ENCODE measurements at regions not wholly inside any gene's neighbourhood (a gene's known extent, or its start where the extent isn't known, plus 50 kb on each side); places are given as distances from the start of the nearest gene placed in this dataset.
"Not testable (repeated sequence)": the region's sequence is repeated elsewhere in the genome, so short reads cannot be mapped to it uniquely, and the experiment has no call there.

- in situ Hi-C loops (cut with HindIII; ENCODE audit: low pct_unique_long_range_greater_than_20kb, low sequenced_read_pairs); DNase-seq (ENCODE audit: low read depth, low spot score): not testable (repeated sequence)
These were observed 874.1 kb downstream of the RAPGEF2 start for GRCh38 chr4:159976871-159977482.

DNA sequence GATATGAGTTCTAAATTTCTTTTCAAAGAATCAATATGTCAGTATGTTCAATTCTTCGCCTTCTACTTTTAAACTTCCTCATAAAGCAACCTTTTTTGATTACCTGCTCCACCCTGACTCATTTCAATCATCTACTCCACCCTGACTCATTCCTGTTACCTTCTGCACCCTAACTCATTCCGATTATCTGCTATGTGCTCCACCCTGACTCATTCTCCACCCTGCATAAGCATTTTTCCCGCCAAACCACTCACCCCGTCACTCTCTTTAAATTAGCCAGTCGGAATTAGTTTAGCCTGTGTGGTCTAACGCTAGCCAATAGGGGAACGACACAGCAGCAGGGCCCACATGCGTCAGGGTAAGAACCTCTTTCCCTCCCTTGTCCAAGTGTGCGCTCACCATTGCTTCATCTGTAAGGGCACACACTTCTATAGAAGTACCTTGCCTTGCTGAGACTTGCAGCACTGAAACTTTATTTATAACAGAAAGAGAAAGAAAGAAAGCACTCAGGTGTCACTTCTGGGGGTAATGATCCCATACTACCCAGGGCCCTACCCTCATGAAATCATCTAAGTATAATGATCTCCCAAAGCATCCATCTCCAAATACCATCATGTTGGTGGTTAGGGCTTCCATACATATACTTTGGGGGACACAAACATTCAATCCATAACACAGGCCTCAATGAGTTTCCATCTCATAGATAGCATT, 875.2 kb downstream of the RAPGEF2 start:
- no peak for DNase-seq (ENCODE audit: low read depth, low spot score)
- in situ Hi-C loops (cut with HindIII; ENCODE audit: low pct_unique_long_range_greater_than_20kb, low sequenced_read_pairs), result no loop called here

- in situ Hi-C loops (cut with HindIII; ENCODE audit: low pct_unique_long_range_greater_than_20kb, low sequenced_read_pairs), result no loop called here
- no peak for DNase-seq (ENCODE audit: low read depth, low spot score)
These were observed 876.5 kb downstream of the RAPGEF2 start for GRCh38 chr4:159979351-159979750.

GRCh38 chr4:159979953-159980352, 877.1 kb downstream of the RAPGEF2 start:
- in situ Hi-C loops (cut with HindIII; ENCODE audit: low pct_unique_long_range_greater_than_20kb, low sequenced_read_pairs), result no loop called here
- DNase-seq (ENCODE audit: low read depth, low spot score), result no peak

- no peak for DNase-seq (ENCODE audit: low read depth, low spot score)
- in situ Hi-C loops (cut with HindIII; ENCODE audit: low pct_unique_long_range_greater_than_20kb, low sequenced_read_pairs), result no loop called here
These were observed 878.1 kb downstream of the RAPGEF2 start for GRCh38 chr4:159980826-159981468.

DNA sequence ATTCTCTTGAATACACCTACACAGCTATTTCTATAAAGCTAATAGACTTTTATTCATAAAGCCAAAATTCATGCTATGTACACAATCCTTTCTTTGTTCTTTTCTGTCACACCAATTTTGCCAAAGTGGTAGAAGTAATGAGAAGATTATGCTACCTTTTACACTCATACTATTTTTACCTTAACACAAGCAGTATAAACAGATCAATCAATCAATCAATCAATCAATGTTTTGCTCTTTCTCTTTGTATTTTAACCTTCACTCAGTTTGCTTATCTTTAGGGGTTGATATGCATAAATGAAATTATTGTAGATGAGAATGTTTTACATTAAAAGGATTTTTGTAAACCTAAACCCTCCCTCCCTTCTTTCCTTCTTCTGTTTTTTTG, 878.6 kb downstream of the RAPGEF2 start:
- in situ Hi-C loops (cut with HindIII; ENCODE audit: low pct_unique_long_range_greater_than_20kb, low sequenced_read_pairs), result no loop called here
- no peak for DNase-seq (ENCODE audit: low read depth, low spot score)

GRCh38 chr4:159983082-159983481, 880.2 kb downstream of the RAPGEF2 start:
- in situ Hi-C loops (cut with HindIII; ENCODE audit: low pct_unique_long_range_greater_than_20kb, low sequenced_read_pairs), result no loop called here
- DNase-seq (ENCODE audit: low read depth, low spot score), result no peak

GRCh38 chr4:160009656-160010493, 907.0 kb downstream of the RAPGEF2 start:
- in situ Hi-C loops (cut with HindIII; ENCODE audit: low pct_unique_long_range_greater_than_20kb, low sequenced_read_pairs), result no loop called here
- no peak for DNase-seq (ENCODE audit: low read depth, low spot score)

GRCh38 chr4:160019936-160020335, 917.1 kb downstream of the RAPGEF2 start:
- DNase-seq (ENCODE audit: low read depth, low spot score), result no peak
- in situ Hi-C loops (cut with HindIII; ENCODE audit: low pct_unique_long_range_greater_than_20kb, low sequenced_read_pairs), result no loop called here

DNA sequence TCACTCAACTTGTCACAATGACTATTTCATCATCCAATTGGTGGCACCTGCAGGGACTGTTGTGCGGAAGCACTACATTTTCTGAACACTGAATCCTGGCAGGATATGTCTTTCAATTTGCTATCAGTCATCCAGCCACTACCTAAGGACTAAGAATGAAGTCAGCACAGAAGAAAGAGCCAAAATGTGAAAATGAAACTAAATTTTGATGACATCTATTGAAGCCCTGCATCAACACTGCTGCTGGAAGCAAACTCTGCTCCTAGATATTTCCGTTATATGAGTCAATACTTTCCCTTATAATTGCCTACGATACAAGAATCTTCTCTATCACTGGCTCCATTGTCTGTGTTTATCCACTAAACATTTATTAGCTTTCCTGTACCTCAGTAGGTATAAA, 917.9 kb downstream of the RAPGEF2 start:
- in situ Hi-C loops (cut with HindIII; ENCODE audit: low pct_unique_long_range_greater_than_20kb, low sequenced_read_pairs), result no loop called here
- no peak for DNase-seq (ENCODE audit: low read depth, low spot score)

GRCh38 chr4:160021870-160022269, 919.0 kb downstream of the RAPGEF2 start:
- in situ Hi-C loops (cut with HindIII; ENCODE audit: low pct_unique_long_range_greater_than_20kb, low sequenced_read_pairs), result no loop called here

DNA sequence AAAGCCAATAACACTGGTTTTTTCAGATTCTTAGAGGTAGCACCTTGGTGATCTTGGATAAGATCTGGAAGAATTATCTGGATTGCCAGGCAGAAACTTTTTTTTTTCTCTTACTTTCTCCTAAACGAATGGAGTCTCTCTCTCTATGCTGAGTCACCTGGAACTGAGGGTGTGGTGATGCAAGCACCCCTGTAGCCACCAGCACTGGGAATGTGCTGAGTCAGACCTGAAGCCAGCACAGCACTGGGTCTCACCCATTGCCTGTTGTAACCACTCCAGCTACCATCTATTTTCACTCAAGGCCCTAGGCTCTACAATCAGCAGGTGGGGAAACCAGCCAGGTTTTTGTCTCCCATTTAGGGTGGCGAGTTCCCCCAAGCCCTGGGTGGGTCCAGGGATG, 923.8 kb downstream of the RAPGEF2 start:
- DNase-seq (ENCODE audit: low read depth, low spot score), result no peak
- in situ Hi-C loops (cut with HindIII; ENCODE audit: low pct_unique_long_range_greater_than_20kb, low sequenced_read_pairs), result no loop called here

More at GRCh38 chr4:160021870-160022269, 919.0 kb downstream of the RAPGEF2 start:
- no peak for DNase-seq (ENCODE audit: low read depth, low spot score)

GRCh38 chr4:160034501-160034900, 931.6 kb downstream of the RAPGEF2 start:
- in situ Hi-C loops (cut with HindIII; ENCODE audit: low pct_unique_long_range_greater_than_20kb, low sequenced_read_pairs), result no loop called here
- DNase-seq (ENCODE audit: low read depth, low spot score), result no peak

GRCh38 chr4:160038615-160039014, 935.7 kb downstream of the RAPGEF2 start:
- in situ Hi-C loops (cut with HindIII; ENCODE audit: low pct_unique_long_range_greater_than_20kb, low sequenced_read_pairs), result no loop called here
- DNase-seq (ENCODE audit: low read depth, low spot score), result no peak

GRCh38 chr4:160044693-160045092, 941.8 kb downstream of the RAPGEF2 start:
- in situ Hi-C loops (cut with HindIII; ENCODE audit: low pct_unique_long_range_greater_than_20kb, low sequenced_read_pairs), result no loop called here

GRCh38 chr4:160082432-160083207, 979.7 kb downstream of the RAPGEF2 start:
- in situ Hi-C loops (cut with HindIII; ENCODE audit: low pct_unique_long_range_greater_than_20kb, low sequenced_read_pairs), result no loop called here
- DNase-seq (ENCODE audit: low read depth, low spot score), result no peak

More at GRCh38 chr4:160044693-160045092, 941.8 kb downstream of the RAPGEF2 start:
- DNase-seq (ENCODE audit: low read depth, low spot score), result no peak

- in situ Hi-C loops (cut with HindIII; ENCODE audit: low pct_unique_long_range_greater_than_20kb, low sequenced_read_pairs), result no loop called here
These were observed 988.8 kb downstream of the RAPGEF2 start for GRCh38 chr4:160091631-160092030.

More at GRCh38 chr4:160091631-160092030, 988.8 kb downstream of the RAPGEF2 start:
- no peak for DNase-seq (ENCODE audit: low read depth, low spot score)

Data from SK-MEL-5 (cell line).